Activated effector memory CD4-positive, alpha-beta T cell treated with anti-CD3 and anti-CD28 coated beads, Interleukin-2, amount 50 U/mL, for 16 hours (primary cell): ENCODE measurements at regions not wholly inside any gene's neighbourhood (a gene's known extent, or its start where the extent isn't known, plus 50 kb on each side); places are given as distances from the start of the nearest gene placed in this dataset.
"Not testable (repeated sequence)": the region's sequence is repeated elsewhere in the genome, so short reads cannot be mapped to it uniquely, and the experiment has no call there.

ENCODE experiments used
- DNase-seq: peaks from one replicate; pipeline ENCODE4 v3.0.0-alpha.2; 2020

GRCh38 chr4:1572521-1572920 is 111.6 kb downstream of the FAM53A start:
- no peak for DNase-seq

- DNase-seq, result no peak
These were observed 112.1 kb downstream of the FAM53A start for GRCh38 chr4:1572010-1572385.

GRCh38 chr4:1571165-1572009 is 112.7 kb downstream of the FAM53A start:
- no peak for DNase-seq

GRCh38 chr4:1570291-1571164 is 113.6 kb downstream of the FAM53A start:
- no peak for DNase-seq

GRCh38 chr4:1569461-1570151 is 114.5 kb downstream of the FAM53A start:
- DNase-seq, result no peak

- no peak for DNase-seq
These were observed 115.2 kb downstream of the FAM53A start for GRCh38 chr4:1568855-1569460.

GRCh38 chr4:1567808-1568581 is 116.1 kb downstream of the FAM53A start:
- no peak for DNase-seq

- DNase-seq, result no peak
These were observed 116.7 kb downstream of the FAM53A start for GRCh38 chr4:1567519-1567807.

- no peak for DNase-seq
These were observed 117.1 kb downstream of the FAM53A start for GRCh38 chr4:1566838-1567518.

GRCh38 chr4:1566301-1566837 is 117.7 kb downstream of the FAM53A start:
- not testable (repeated sequence) for DNase-seq

- no peak for DNase-seq
These were observed 118.4 kb downstream of the FAM53A start for GRCh38 chr4:1565598-1566295.

GRCh38 chr4:1564535-1565375 is 119.4 kb downstream of the FAM53A start:
- DNase-seq, result no peak

- DNase-seq, result no peak
These were observed 120.2 kb downstream of the FAM53A start for GRCh38 chr4:1563768-1564485.

- no peak for DNase-seq
These were observed 120.9 kb downstream of the FAM53A start for GRCh38 chr4:1563241-1563640.

GRCh38 chr4:1562771-1563170 is 121.3 kb downstream of the FAM53A start:
- DNase-seq, result no peak

- no peak for DNase-seq
These were observed 121.7 kb downstream of the FAM53A start for GRCh38 chr4:1562371-1562770.

GRCh38 chr4:1561286-1561990 is 122.7 kb downstream of the FAM53A start:
- DNase-seq, result no peak

- no peak for DNase-seq
These were observed 124.0 kb downstream of the FAM53A start for GRCh38 chr4:1559896-1560650.
